GM12865 (cell line): ENCODE measurements at regions not wholly inside any gene's neighbourhood (a gene's known extent, or its start where the extent isn't known, plus 50 kb on each side); places are given as distances from the start of the nearest gene placed in this dataset.
"Not testable (repeated sequence)": the region's sequence is repeated elsewhere in the genome, so short reads cannot be mapped to it uniquely, and the experiment has no call there.

Experiments used
- DNase-seq: peaks from one replicate; pipeline ENCODE4 v3.0.0; 2010; ENCODE audit warnings: low read depth
- H3K4me3 ChIP-seq: 2 replicates; pipeline ENCODE4 v1.5.1; 2011; ENCODE audit warnings: mild to moderate bottlenecking, low read depth, low read length, control low read depth
- TF ChIP-seq, protein P1 (sequence below): IDR thresholded peaks from 2 replicates; pipeline ENCODE4 v1.5.1; 2011; ENCODE audit warnings: low read length, control low read depth, low read depth, inconsistent platforms; ENCODE audit not compliant: insufficient read depth; ENCODE audit errors: missing control alignments

DNA sequence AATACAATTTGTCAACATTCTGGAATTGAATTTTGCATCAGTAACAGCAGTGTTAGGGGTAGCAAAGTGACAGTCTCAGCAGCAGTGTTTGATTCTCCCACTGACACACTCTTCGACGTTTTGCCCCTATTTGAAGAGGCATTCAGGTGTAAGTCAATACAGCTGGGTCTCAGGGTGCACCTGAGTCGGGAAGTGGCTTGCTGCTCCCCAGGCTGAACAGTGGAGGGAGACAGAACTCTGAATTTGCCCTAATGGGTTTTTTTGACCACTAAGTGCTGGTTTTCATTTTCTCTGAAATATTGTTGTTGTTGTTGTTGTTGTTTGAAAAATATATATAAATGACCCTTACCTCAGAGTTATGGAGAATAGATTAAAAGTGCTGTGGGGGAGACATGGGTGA is 223.2 kb downstream of the TLR4 start:
- H3K4me3 ChIP-seq, result no peak overlapping the region
- TF ChIP-seq, protein P1, sequence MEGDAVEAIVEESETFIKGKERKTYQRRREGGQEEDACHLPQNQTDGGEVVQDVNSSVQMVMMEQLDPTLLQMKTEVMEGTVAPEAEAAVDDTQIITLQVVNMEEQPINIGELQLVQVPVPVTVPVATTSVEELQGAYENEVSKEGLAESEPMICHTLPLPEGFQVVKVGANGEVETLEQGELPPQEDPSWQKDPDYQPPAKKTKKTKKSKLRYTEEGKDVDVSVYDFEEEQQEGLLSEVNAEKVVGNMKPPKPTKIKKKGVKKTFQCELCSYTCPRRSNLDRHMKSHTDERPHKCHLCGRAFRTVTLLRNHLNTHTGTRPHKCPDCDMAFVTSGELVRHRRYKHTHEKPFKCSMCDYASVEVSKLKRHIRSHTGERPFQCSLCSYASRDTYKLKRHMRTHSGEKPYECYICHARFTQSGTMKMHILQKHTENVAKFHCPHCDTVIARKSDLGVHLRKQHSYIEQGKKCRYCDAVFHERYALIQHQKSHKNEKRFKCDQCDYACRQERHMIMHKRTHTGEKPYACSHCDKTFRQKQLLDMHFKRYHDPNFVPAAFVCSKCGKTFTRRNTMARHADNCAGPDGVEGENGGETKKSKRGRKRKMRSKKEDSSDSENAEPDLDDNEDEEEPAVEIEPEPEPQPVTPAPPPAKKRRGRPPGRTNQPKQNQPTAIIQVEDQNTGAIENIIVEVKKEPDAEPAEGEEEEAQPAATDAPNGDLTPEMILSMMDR, result peak; percentile 17
- no peak for DNase-seq

DNA sequence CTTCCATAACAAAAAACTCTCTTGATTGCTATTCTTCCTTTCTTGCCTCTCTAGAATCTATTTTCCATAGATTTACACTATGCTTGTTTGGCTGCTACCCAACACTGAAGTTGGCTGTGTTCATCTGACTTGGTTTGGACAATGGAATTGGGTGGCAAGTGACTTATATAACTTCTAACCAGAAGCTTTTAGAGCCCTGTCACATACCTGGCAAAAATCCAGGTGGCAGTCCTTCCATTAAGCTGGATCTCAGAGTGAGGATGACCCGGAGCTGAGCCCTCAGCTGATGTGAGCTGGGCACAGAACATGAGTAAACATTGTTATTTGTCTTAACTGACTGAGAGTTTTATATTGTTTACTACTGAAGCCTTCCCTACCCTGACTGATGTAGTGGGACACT is 225.7 kb downstream of the TLR4 start:
- TF ChIP-seq, protein P1, result no peak
- no peak overlapping the region for H3K4me3 ChIP-seq
- no peak for DNase-seq

DNA sequence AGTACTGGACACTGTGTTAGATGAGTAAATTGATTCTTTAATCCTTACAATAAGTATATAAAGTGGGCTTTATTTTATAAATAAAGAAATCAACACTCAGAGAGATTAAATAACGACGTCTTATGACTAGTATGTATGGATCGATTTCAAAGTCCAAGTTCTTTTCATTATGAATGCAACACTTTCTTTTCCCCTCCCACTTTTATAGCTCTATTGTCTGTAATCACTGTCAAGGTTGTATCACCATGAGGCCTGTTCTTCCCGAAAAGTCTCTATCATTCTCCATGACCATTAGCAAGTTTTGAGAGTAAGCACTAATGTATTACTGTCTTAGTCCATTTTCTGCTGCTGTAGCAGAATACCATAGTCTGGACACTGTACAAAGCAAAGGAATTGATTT is 228.4 kb downstream of the TLR4 start:
- DNase-seq, result no peak
- TF ChIP-seq, protein P1, result no peak

DNA sequence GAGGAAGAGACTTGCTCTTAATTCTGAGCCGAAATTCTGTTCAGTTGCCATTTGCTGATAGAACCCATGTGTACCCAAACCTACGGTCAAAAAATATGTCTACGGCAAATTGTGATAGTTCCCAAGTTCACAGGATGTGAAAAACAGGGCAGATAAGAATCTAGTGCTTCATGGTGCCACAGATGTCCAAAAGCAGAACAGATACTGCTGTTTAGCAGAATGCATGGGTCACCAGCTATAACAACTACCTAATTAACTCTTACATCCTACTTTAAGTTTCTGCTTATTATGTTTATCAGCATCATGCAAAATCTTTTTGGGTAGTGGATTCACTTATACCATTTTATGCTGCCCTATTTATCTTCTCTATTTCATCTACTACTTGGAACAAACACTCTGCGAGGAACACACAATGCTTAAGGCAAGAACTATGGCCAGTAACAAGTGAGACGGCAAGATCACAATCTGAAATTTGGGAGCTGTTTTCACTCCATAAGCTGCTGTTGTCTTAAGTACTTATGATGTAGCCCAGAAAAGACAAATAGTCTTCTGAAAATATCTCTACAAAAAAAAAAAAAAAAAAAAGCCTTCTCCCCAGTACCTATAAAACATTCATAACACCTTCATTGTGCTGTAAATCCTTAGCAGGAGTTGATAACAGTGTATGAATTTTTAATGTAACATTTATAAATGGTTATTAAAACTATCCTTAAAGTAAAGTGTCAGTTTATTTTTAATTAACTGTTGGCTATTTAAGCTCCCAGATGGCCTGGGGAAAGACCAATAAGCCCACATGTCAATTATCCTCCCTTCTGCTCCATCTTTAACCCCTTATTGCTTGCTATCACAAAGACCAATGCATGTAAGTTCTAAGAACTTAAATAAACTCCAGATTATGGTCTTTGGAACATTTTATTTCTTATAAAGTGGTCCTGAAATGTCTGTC is 232.3 kb downstream of the TLR4 start:
- H3K4me3 ChIP-seq, result no peak overlapping the region
- peak; percentile 44 for DNase-seq
- TF ChIP-seq, protein P1, result no peak

More for the DNA sequence above, 228.4 kb downstream of the TLR4 start:
- no peak overlapping the region for H3K4me3 ChIP-seq

DNA sequence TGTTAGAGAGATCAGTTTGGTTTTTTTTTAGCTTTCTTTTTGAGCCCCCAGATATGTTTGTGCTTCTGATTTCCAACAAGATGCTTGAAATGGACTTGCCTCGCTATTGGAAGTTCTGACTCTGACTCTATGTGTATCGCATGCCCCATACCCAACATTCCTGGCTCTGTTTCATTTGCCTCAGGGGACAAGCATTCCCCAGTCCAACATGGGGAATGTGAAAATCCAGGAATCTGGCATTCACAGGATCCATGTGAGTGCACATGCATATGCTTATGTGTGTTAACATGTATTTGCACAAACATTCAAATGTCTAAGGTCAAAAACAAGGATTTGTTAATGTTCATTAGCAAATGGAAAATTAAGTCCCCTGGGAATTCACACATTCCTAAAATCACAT is 233.9 kb downstream of the TLR4 start:
- H3K4me3 ChIP-seq, result no peak overlapping the region
- no peak for DNase-seq
- TF ChIP-seq, protein P1, result no peak

DNA sequence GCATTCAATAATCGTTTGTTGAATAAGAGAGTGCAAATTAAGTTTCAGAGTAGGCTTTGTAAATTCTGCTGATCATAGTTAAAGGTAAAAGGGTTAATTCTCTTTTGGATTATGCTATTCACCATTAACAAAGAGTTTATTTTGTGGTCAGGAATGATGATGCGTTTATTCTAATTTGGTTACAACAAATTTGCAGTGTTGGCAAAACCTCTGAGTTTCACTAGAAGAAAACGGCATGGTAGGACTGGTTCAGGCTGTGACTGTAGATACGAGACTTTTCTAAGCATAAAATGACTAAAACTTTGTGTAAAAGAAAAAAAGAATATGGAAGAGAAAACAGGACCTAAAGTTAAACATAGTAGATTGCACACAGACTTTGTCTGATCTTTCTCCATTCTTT is 234.7 kb downstream of the TLR4 start:
- DNase-seq, result no peak
- H3K4me3 ChIP-seq, result no peak overlapping the region
- TF ChIP-seq, protein P1, result no peak

DNA sequence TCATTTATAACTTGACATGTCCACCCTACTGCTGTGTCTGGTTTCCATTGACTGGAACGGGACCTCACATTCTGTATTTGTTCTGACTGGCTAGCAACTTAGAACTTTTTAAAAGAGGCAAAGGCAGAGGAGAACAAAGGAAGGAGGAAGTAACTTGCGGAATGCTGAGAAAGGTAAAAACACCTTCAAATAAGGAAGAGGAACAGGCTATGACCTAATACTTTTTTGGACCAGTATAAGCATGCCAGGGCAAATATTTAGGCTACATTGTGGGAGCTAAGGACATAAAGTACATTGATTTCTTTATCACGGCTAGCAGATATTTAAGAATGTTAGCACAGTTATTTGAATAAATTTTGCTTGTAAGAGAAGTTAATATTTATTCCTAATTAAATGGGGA is 240.5 kb downstream of the TLR4 start:
- H3K4me3 ChIP-seq, DNase-seq: not testable (repeated sequence)
